Stimulated activated naive CD8-positive, alpha-beta T cell treated with anti-CD3 and anti-CD28 coated beads, Interleukin-15, Interleukin-2, amounts not matched to agents 100 ng/mL and 50 ng/mL, for 24 hours (primary cell): ENCODE measurements at regions not wholly inside any gene's neighbourhood (a gene's known extent, or its start where the extent isn't known, plus 50 kb on each side); places are given as distances from the start of the nearest gene placed in this dataset.

Source experiments
- H3K27ac Mint-ChIP-seq: one replicate; pipeline ENCODE4 v1.8.0; 2021; ENCODE audit warnings: mild to moderate bottlenecking, mixed read lengths
- H3K27me3 Mint-ChIP-seq: one replicate; pipeline ENCODE4 v1.8.0; 2021; ENCODE audit warnings: mixed read lengths
- H3K36me3 Mint-ChIP-seq: one replicate; pipeline ENCODE4 v1.8.0; 2021; ENCODE audit warnings: low read depth, mixed read lengths
- H3K4me1 Mint-ChIP-seq: one replicate; pipeline ENCODE4 v1.8.0; 2021; ENCODE audit warnings: low read depth, mixed read lengths
- H3K4me3 Mint-ChIP-seq: one replicate; pipeline ENCODE4 v1.8.0; 2021; ENCODE audit warnings: mild to moderate bottlenecking, mixed read lengths
- H3K9me3 Mint-ChIP-seq: one replicate; pipeline ENCODE4 v1.8.0; 2021; ENCODE audit warnings: mixed read lengths

GRCh38 chr15:62390791-62391640 is 225.9 kb upstream of the C2CD4B start:
- Mint-ChIP-seq H3K27ac (peak overlapping the region; percentile 75), H3K36me3 (no peaks in the 10 kb centered on the region), H3K4me3 (peak overlapping the region; percentile 92), H3K27me3 (peaks cover 32% of the 10 kb centered on the region), H3K4me1 (peaks cover 13% of the 10 kb centered on the region), H3K9me3 (no peaks in the 10 kb centered on the region)

GRCh38 chr15:62391641-62392262 is 226.7 kb upstream of the C2CD4B start:
- H3K9me3 Mint-ChIP-seq: no peaks in the 10 kb centered on the region
- peaks cover 32% of the 10 kb centered on the region for H3K27me3 Mint-ChIP-seq
- peak overlapping the region; percentile 36 for H3K27ac Mint-ChIP-seq
- H3K4me1 Mint-ChIP-seq: peaks cover 13% of the 10 kb centered on the region
- no peaks in the 10 kb centered on the region for H3K36me3 Mint-ChIP-seq
- peak overlapping the region; percentile 92 for H3K4me3 Mint-ChIP-seq

- Mint-ChIP-seq H3K4me3 (peak overlapping the region; percentile 92), H3K9me3 (no peaks in the 10 kb centered on the region), H3K27me3 (peaks cover 32% of the 10 kb centered on the region), H3K27ac (peak overlapping the region; percentile 49), H3K4me1 (peaks cover 13% of the 10 kb centered on the region), H3K36me3 (no peaks in the 10 kb centered on the region)
Observed at GRCh38 chr15:62392376-62392775, 227.3 kb upstream of the C2CD4B start.

GRCh38 chr15:62393196-62393595 is 228.1 kb upstream of the C2CD4B start:
- Mint-ChIP-seq H3K4me3 (no peak overlapping the region), H3K9me3 (peaks cover under 1% of the 10 kb centered on the region), H3K27me3 (peaks cover 30% of the 10 kb centered on the region), H3K27ac (no peak overlapping the region), H3K4me1 (peaks cover 13% of the 10 kb centered on the region), H3K36me3 (no peaks in the 10 kb centered on the region)

- Mint-ChIP-seq H3K4me1 (peaks cover 13% of the 10 kb centered on the region), H3K4me3 (no peak overlapping the region), H3K9me3 (peaks cover 5% of the 10 kb centered on the region), H3K27me3 (peaks cover 34% of the 10 kb centered on the region), H3K27ac (no peak overlapping the region), H3K36me3 (no peaks in the 10 kb centered on the region)
Observed at GRCh38 chr15:62394079-62394478, 229.0 kb upstream of the C2CD4B start.

GRCh38 chr15:62400778-62401177 is 235.7 kb upstream of the C2CD4B start:
- Mint-ChIP-seq H3K36me3 (no peaks in the 10 kb centered on the region), H3K4me3 (no peak overlapping the region), H3K27me3 (peaks cover 40% of the 10 kb centered on the region), H3K4me1 (no peaks in the 10 kb centered on the region), H3K9me3 (peaks cover 16% of the 10 kb centered on the region), H3K27ac (no peak overlapping the region)

GRCh38 chr15:62402687-62403086 is 237.6 kb upstream of the C2CD4B start:
- no peaks in the 10 kb centered on the region for H3K4me1 Mint-ChIP-seq
- H3K27me3 Mint-ChIP-seq: peaks cover 40% of the 10 kb centered on the region

GRCh38 chr15:62403164-62403809 is 238.2 kb upstream of the C2CD4B start:
- Mint-ChIP-seq H3K4me3 (no peak overlapping the region), H3K9me3 (peaks cover 15% of the 10 kb centered on the region), H3K36me3 (no peaks in the 10 kb centered on the region), H3K27me3 (peaks cover 37% of the 10 kb centered on the region), H3K4me1 (no peaks in the 10 kb centered on the region), H3K27ac (no peak overlapping the region)

More at GRCh38 chr15:62402687-62403086, 237.6 kb upstream of the C2CD4B start:
- H3K9me3 Mint-ChIP-seq: peaks cover 16% of the 10 kb centered on the region
- H3K27ac Mint-ChIP-seq: no peak overlapping the region
- no peak overlapping the region for H3K4me3 Mint-ChIP-seq
- no peaks in the 10 kb centered on the region for H3K36me3 Mint-ChIP-seq

GRCh38 chr15:62404194-62404985 is 239.3 kb upstream of the C2CD4B start:
- no peak overlapping the region for H3K27ac Mint-ChIP-seq
- H3K4me1 Mint-ChIP-seq: no peaks in the 10 kb centered on the region
- peaks cover 11% of the 10 kb centered on the region for H3K9me3 Mint-ChIP-seq

GRCh38 chr15:62406305-62406891 is 241.3 kb upstream of the C2CD4B start:
- H3K27me3 Mint-ChIP-seq: peaks cover 31% of the 10 kb centered on the region
- no peak overlapping the region for H3K4me3 Mint-ChIP-seq
- no peaks in the 10 kb centered on the region for H3K4me1 Mint-ChIP-seq
- no peaks in the 10 kb centered on the region for H3K36me3 Mint-ChIP-seq
- H3K9me3 Mint-ChIP-seq: no peaks in the 10 kb centered on the region
- no peak overlapping the region for H3K27ac Mint-ChIP-seq

More at GRCh38 chr15:62404194-62404985, 239.3 kb upstream of the C2CD4B start:
- no peak overlapping the region for H3K4me3 Mint-ChIP-seq
- H3K36me3 Mint-ChIP-seq: no peaks in the 10 kb centered on the region
- peaks cover 34% of the 10 kb centered on the region for H3K27me3 Mint-ChIP-seq

GRCh38 chr15:62407216-62407615 is 242.1 kb upstream of the C2CD4B start:
- Mint-ChIP-seq H3K27ac (no peak overlapping the region), H3K4me3 (no peak overlapping the region), H3K36me3 (no peaks in the 10 kb centered on the region), H3K9me3 (no peaks in the 10 kb centered on the region), H3K4me1 (no peaks in the 10 kb centered on the region), H3K27me3 (peaks cover 30% of the 10 kb centered on the region)

- H3K27me3 Mint-ChIP-seq: peaks cover 25% of the 10 kb centered on the region
- H3K36me3 Mint-ChIP-seq: no peaks in the 10 kb centered on the region
- no peaks in the 10 kb centered on the region for H3K9me3 Mint-ChIP-seq
- no peak overlapping the region for H3K4me3 Mint-ChIP-seq
- H3K27ac Mint-ChIP-seq: no peak overlapping the region
- no peaks in the 10 kb centered on the region for H3K4me1 Mint-ChIP-seq
Observed at GRCh38 chr15:62407962-62408361, 242.9 kb upstream of the C2CD4B start.

GRCh38 chr15:62409466-62409865 is 244.4 kb upstream of the C2CD4B start:
- Mint-ChIP-seq H3K4me3 (no peak overlapping the region), H3K4me1 (no peaks in the 10 kb centered on the region), H3K36me3 (no peaks in the 10 kb centered on the region), H3K27me3 (peaks cover 14% of the 10 kb centered on the region), H3K9me3 (no peaks in the 10 kb centered on the region), H3K27ac (no peak overlapping the region)

- H3K4me3 Mint-ChIP-seq: no peak overlapping the region
- no peaks in the 10 kb centered on the region for H3K4me1 Mint-ChIP-seq
- no peaks in the 10 kb centered on the region for H3K36me3 Mint-ChIP-seq
- no peaks in the 10 kb centered on the region for H3K9me3 Mint-ChIP-seq
- peaks cover 18% of the 10 kb centered on the region for H3K27me3 Mint-ChIP-seq
- no peak overlapping the region for H3K27ac Mint-ChIP-seq
Observed at GRCh38 chr15:62412686-62413085, 247.6 kb upstream of the C2CD4B start.
